HG03442 (cell line): ENCODE measurements at regions not wholly inside any gene's neighbourhood (a gene's known extent, or its start where the extent isn't known, plus 50 kb on each side); places are given as distances from the start of the nearest gene placed in this dataset.
A peak's percentile ranks its signal among the peaks of the same experiment; 100 is the strongest.

Experiments used
- ATAC-seq: cut with Tn5 transposase; IDR thresholded peaks from one replicate; pipeline ENCODE4 v1.9.1; 2021; ENCODE audit warnings: mild to moderate bottlenecking, moderate library complexity; ENCODE audit not compliant: unreplicated experiment

DNA sequence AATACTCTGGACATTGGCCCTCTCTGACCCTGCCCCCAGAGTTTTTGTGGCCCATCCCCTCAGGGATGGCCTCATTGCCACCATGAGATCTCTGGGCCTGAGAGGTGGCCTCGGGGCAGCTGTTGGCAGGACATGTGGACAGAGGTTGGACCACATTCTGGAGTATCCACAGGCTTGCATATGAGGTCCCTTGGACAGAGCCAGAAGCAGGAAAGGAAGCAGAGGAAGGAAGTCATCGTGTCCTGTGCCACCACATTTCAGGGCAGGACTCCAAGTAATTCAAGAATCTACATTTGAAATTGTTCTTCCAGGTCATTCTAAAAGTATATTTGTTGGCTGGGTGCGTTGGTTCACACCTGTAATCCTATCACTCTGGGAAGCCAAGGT, 95.9 kb upstream of the PPP2R5A start:
- ATAC-seq: no peak

DNA sequence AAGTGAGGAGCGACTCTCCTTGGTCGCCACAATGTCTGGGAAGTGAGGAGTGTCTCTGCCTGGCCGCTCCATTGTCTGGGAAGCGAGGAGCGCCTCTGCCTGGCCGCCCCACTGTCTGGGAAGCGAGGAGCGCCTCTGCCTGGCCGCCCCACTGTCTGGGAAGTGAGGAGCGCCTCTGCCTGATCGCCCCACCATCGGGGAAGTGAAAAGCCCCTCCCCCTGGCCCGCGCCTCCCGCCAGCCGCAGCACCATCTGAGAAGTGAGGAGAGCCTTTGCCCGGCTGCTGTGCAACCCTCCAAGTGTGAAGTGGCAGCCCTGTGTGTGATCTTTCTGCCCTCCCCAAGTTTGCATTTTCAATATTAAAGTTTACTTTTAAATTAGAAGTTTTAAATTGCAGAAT, 95.0 kb upstream of the PPP2R5A start:
- no peak for ATAC-seq

DNA sequence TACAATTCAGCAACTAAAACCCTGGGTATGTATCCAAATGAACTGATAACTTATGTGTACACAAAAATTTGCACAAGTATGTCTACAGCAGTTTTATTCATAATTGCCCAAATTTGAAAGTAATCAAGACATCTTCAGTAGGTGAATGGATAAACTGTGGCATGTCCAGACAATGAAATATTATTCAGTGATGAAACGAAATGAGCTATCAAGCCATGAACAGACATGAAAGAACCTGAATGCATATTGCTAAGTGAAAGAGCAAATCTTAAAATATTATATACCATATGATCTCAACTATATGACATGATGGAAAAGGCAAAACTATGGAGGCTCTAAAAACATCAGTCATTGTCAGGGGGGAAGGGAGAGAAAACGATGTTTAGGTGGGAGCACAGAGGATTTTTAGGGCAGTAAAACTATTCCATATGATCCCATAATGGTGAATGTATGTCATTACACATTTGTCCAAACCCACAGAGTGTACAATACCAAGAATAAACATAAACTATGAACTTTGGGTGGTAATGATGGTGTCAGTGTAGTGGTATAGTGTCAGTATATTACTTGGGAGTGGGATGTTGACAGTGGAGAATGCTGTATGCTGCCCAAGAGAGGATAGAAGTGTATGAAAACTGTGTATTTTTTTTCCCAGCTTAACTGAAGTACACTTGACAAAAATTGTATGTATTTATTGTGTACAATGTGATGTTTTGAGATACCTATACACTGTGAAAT, 92.8 kb upstream of the PPP2R5A start:
- no peak for ATAC-seq

DNA sequence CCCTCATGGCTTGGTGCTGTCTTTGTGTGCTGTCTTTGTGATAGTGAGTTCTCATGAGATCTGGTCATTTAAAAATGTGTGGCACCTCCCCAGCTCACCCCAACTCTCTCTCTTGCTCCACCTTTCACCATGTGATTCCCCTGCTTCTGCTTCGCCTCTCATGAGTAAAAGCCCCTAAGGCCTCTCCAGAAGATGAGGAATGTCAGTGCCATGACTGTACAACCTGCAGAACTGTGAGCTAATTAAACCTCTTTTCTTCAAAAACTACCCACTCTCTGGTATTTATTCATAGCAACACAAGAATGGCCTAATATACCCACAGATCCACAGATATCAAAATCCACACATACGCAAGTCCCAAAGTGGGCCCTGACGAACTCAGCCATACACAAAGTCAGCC, 88.9 kb upstream of the PPP2R5A start:
- no peak for ATAC-seq

DNA sequence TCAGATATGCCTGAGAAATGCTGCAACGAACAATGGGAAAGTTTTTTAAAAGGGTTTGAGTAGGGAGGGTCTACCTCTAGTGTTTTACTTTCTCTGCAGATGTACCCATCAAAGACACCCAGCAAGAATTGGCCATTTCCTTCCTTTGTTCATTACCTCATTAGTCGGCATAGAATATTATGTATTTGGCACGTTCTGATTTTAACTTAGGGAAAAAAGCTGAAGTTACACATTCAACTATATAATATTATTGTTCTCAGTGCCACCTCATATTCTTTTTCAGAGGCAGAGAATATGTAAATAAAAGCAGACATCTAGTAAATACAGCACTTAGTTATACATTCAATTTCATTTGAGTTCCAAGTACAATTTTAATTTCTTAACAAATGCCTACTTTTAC, 83.7 kb upstream of the PPP2R5A start:
- no peak for ATAC-seq

DNA sequence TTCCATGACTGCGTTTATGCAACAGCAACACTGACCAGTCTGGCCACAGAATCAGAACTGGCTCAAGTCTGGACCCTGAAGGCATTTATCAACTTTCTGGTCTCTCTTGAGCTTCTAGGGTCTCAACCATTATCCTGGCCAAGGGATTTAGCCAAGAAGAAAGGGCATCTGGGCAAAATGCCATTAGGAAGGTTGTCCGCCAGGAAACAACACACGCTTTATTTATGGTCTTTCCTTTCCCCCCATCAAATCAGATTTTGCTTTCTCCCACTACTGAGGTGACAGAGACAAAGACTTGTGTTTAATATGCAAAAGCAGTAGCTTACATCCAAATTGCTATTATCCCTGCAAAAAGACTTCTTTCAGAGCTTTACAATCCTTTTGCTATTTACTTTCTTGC, 81.6 kb upstream of the PPP2R5A start:
- ATAC-seq: no peak

DNA sequence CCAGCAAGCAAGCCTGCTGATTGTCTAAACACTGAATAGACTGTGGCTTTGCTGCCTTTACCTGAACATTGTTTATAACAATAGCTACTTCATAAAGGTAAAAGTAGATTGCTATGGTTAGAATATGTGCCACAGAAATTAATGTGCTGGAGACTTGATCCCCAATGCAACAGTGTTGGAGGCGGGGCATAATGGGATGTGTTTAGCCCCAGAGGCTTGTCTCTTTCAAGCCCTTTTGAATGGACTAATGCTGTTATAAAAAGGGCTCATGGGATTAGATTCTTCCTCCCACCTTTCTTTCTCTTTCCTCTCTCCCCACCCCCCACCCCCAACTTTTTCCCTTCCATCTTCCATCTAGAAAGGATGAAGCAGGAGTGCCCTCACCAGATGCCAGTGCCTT, 80.2 kb upstream of the PPP2R5A start:
- ATAC-seq: no peak

DNA sequence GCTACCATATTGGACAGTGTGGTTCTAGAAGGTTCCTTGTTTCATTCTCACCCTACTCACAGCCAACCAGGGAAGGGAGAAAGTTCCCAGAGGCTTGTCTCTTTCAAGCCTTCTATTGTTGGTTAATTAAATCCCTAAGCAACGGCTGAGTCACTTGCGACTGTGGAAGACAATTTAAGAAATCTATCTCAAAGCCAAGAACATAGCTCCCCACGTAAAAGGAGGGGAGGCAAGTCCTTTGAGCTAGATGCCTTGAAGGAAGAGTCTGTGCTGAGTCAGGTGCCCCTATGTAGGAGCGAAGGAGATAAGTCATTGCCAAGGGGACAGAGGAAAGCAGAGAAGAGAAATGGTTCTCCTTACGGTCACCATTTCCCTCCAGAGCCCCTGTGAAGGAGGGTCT, 79.4 kb upstream of the PPP2R5A start:
- no peak for ATAC-seq

DNA sequence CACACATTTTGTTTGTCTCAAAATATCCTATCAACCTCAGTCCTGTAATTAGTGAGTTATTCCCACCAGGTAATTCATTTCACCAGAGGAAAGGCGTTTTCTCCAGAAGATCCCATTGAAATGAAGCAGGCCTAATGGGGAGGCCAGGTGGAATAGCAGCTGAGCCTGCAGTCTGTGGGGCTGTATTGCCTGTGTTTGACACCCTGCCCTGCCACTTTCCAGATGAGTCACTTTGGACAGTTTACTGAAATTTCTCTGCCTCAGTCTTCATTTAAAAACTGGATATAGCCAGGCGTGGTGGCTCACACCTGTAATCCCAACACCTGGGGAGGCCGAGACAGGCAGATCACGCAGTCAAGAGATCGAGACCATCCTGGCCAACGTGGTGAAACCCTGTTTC, 78.1 kb upstream of the PPP2R5A start:
- no peak for ATAC-seq

DNA sequence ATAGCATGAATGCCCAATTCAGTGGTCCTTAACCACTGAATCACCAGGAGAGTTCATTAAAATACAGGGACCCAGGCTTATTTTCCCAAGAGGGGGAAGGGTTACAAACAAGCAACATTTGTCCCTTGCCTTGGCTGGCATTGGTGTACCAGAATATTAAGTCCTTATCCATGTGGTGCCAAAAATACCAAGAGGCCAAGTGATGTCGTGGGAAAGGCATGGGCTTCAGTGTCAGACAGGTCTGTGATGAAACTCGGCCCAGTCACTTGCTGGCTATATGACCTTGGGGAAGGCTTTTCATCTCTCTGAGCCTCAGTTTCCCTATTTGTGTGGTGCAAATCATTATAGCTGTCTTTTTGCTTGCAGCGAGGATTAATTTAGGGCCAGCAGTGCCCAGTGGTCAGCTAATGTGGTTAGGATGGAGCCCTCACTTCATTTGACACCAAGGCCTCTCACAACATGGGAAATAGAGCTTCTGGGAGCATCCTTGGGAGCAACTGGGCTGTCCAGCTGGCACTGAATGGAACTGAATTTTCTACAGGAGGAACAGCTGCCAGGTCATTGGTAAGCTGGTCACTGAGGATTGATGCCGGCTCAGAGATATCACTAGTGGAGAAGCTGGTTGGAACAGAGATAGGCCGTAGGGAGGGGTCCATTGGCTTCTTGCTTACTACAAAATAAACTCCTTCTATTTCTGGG, 77.2 kb upstream of the PPP2R5A start:
- no peak for ATAC-seq

DNA sequence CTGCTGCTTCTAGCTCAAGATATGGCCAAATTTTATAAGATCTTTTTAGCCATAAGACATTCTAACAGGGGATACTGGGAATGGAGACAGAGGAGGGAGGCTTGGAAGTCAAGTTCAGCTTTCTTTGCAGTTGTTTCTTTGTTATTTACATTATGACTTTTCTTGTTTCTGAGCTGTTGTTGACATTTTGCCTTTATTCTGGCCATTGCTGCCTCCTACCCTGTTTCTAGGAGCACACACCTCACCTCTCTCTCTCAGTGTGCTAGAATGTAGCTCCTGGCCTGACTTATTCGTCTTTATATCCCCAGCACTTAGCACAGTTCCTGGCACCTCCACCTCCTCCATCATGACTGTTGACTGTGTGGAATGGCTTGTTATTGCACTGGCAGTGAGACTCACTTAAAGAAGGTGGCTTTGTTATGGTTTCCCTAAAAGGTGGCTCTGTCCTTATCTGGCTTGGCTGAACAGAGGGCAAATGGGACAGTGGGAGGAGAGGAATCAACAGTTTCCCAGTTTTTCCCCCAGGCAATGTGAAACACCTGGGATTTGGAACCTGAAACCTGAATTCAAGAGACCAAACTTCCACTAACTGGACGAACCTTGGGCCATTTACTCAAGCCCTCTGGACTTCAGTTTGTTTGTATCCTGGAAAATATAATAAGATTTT, 76.1 kb upstream of the PPP2R5A start:
- ATAC-seq: no peak

DNA sequence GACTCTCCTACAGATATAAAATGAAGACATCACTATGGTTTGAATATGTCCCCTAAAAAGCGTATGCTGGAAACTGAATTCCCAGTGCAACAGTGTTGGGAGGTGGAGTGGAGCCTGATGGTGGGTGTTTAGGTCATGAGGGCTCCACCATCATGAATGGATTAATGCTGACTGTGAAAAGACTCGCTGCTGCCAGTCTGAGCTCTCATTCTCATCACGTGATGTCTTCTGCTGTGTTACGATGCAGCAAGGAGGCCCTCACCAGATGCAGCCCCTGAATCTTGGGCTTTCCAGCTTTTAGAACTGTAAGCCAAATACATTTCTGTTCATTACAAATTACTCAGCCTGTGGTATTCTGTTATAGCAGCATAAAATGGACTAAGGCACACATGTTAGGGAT, 73.8 kb upstream of the PPP2R5A start:
- ATAC-seq: no peak

DNA sequence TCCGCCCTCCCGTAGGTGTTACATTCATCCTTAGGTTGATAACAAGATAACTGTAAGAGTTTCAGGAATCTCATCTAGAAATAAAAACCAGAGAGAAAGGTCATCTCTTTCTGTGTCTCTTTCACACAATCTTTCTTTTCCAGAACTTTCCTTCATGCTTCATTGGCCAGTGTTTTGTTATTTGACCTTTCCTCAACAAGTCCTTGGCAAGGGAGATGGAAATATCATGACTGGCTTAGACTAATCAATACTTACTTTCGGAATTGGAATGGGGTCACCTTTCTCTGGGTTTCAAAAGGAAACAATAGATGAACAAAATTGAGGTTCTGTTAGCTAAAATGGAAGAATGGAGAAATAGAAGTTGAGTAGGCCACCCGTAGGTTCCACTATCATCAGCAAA, 72.9 kb upstream of the PPP2R5A start:
- ATAC-seq: no peak

DNA sequence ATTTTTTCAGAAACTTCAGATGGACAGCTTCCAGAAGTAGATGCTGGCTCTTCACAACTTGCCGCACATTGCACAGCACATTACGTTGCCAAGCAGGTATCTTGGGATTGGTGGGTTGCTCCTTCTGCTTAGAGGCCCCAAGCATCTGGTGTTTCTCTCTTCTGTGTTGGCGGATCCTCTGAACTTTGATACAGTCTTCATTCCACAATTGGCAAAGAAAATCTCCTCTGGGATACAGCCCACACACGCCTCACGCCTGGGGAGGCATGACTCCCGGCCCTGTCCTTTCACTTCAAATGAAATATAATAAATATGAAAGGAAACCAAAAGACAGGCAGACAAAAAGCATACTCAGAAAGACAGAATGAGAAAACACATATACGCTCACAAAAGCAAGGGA, 72.3 kb upstream of the PPP2R5A start:
- ATAC-seq: no peak

DNA sequence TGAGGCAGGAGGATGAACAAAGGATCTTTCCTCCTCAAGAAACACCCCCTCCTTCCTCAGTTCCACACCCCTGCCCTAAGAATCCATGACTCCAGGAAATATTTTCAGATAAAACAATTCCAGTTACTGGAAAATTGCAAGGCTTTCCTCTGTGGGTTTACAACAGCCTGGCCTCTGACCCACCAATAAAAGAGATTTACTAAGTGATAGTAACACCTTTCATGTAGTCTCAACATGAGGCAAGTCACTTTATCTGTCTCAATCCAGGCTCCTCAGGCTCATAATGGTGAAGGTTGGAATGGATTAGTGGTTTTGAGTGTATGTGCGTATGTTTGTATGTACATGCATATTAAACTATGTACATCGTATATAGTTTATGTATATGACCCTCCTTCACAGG, 71.4 kb upstream of the PPP2R5A start:
- ATAC-seq: no peak

DNA sequence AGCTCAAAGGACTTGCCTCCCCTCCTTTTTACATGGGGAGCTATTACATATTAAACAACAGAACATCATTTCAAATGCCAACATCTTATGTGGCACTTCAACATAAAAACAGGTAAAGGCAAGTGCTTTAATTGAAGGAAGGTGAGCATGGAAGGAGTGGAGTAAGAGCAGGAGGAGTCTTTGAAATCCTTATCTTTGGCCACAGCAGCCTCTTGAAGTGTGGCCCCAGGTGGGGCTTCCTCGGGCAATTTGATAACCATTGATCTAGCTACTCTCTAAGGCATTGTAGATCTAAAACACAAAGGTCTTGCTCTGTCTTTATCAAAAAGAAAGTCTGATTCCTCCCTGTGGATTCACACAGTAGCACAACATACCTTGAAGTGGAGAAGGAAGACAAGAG, 70.9 kb upstream of the PPP2R5A start:
- no peak for ATAC-seq

DNA sequence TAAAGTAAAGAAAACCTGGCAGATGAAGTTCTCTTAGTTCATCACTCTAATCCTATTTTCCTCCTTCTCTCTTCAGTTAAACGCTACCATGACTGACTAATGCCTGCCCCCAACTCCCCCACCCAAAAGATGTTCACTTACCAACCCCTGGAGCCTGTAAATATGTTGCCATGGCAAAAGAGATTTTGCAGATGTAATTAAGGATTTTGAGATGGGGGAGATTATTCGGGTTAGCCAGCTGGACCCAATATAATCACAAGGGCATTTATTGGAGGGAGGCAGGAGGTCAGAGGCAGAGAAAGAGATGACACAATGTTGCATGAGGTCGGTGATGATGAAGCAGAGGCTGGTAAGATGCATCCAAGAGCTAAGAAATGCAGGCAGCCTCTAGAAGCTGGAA, 69.3 kb upstream of the PPP2R5A start:
- no peak for ATAC-seq

DNA sequence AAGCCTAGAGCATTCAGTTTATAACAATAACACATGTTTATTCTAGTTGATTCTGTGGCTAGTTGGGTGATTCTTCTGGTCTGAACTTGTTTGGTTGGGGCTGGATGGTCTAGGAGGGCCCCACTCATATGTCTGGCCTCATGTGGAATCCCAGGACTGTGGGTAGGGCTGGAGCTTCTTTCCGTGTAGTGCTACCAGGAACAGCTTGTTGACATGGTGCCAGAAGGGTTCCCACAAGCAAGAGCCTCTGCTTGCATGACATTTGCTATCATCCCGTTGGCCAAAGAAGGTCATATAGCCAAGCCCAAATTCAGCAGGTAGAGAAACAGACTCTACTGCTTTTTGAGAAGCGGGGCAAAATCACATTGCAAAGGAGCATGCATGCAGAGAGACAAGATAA, 67.6 kb upstream of the PPP2R5A start:
- ATAC-seq: no peak

DNA sequence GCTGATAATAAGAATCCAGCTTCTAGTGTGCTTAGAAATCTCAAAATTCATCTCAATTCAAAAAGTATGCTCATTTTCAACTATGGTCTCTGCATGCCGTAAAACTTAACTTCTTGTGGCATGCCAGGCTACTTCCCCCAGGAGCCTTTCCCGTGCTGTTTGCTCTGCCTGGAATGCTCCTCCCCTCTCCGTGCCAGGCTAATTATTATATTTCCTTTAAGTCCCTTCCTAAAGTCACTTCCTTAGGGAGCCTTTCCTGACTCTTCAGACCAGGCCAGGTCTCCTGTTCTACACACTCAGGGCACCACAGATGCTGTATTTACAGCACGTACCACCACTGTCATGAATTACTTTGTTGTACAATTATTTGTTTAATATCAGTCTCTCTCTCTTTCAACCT, 67.1 kb upstream of the PPP2R5A start:
- ATAC-seq: no peak

DNA sequence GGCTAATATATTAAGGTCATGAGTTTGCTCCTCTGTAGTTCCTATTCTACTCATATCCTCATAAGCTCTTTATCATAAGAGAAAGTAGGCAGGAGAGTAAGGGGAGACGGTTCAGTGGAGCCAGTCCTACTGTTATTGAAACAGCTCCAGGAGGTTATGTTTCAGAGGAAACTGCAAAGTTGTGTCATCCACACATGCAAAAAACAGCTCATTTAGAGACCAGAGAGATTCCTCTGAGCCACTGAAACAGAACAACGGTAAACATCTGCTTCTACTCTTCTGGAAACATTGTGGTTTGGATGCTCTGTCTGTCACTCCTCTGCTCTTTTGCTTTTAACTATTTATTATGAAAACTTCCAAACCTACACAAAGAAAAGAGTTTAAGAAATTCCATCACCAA, 66.3 kb upstream of the PPP2R5A start:
- ATAC-seq: peak; percentile 93

DNA sequence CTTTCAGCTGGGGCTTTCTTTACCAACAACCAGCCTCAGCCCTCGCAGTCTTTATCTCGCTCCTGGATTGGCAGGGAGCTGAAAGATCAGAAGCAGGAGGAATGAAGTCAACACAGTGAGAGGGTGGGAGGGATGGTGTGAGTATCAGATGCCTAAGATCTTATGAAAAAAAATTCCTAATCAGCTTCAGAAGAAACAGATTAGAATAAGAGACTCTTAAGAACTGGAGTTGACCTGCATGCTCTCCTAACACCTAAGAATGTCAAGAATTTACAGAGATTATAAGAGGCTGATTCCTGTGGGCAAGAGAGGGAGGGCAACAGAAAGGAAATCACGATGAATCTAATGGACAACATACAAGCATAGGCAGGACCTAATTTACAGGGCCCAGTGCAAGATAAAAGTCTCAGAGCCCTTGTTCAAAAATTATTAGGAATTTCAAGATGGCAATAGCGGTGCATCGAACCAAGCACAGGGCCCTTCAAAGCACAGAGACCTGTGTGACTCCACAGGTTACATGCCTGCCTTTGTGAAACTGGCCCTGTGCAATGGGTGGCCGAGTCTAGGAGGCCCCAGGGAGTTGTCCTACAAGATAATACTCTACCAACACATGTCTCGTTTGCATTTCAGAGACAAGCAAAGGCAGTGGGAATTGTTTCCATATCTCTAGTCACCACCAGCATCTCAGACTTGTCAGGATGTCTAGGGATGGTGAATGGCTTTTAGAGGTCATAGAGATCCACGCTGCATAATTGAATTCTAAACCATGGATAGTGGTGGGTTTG, 65.3 kb upstream of the PPP2R5A start:
- no peak for ATAC-seq

DNA sequence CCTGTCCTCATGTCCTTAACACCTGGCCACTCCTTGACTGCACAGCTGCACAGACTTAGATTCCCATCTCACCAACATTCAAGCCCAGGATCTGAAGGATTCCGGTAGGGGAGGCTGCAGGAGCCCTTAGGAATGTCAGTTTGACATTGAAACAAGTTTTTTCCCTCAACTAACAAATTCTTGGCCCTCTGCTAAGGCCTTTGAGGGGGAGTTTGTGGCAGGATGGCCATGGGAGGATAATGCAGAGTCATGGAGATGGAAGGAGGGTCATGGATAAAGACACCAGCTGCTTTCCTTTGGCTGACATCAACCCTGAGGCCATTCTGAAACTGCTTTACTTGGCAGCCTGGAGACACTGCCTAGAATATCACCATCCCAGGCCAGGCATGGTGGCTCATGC, 63.4 kb upstream of the PPP2R5A start:
- ATAC-seq: no peak
